Activated CD4-positive, alpha-beta T cell treated with anti-CD3 and anti-CD28 coated beads, Interleukin-2, Interleukin-6, amounts not matched to agents 100 ng/mL and 50 ng/mL, durations not matched to agents 16 hours and 8 hours (primary cell): ENCODE measurements at regions not wholly inside any gene's neighbourhood (a gene's known extent, or its start where the extent isn't known, plus 50 kb on each side); places are given as distances from the start of the nearest gene placed in this dataset.
A peak's percentile ranks its signal among the peaks of the same experiment; 100 is the strongest.
"Not testable (repeated sequence)": the region's sequence is repeated elsewhere in the genome, so short reads cannot be mapped to it uniquely, and the experiment has no call there.

Experiments used
- DNase-seq: peaks from one replicate; pipeline ENCODE4 v3.0.0-alpha.2; 2020

DNA sequence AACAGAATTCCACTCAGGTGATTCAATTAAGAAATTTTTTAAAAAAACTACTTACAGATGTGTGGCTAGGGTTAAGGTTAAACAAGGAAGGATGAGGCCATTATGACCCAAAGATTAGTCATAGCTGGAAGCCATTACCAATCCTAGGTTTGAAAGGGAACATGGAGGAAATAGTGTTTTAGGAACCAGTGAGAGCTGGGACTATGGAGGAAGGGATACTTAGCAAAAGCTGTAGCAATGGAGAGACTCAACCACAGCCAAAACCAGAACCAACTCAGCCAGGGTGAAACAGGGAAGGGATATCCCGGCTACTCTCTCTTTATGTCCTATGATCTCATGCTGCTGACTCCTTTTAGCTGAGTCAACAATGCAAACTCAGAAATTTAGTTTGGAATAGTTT, 148.6 kb upstream of the CNKSR2 start:
- DNase-seq = no peak

DNA sequence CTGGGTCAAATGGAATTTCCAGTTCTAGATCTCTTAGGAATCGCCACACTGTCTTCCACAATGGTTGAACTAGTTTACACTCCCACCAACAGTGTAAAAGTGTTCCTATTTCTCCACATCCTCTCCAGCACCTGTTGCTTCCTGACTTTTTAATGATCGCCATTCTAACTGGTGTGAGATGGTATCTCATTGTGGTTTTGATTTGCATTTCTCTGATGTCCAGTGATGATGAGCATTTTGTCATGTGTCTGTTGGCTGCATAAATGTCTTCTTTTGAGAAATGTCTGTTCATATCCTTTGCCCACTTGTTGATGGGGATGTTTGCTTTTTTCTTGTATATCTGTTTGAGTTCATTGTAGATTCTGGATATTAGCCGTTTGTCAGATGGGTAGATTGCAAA, 145.2 kb upstream of the CNKSR2 start:
- not testable (repeated sequence) for DNase-seq

DNA sequence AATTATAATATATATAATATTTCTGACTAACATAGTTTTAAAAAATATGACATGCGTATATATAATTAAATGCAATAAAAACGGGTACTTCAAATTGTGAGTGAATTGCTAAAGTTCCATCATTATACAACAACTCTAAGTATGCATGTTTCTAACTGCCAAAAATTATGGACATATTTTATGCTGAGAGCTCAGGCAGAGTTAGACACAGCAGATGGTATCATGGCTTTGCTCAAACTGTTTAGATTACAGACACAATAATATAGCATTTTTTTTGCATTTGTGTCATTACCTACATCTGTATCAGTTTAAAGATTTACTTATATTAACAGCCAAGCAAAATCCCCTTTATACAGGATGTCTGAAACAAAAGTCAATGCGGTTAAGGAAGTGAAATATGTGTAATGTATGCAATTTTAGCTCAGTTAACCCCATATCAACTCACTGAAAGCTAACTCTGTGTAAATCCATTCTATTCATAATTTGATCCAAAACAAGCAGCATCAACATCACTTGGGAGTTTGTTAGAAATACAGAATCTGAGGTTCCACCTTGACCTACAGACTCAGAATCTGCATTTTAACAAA, 119.1 kb upstream of the CNKSR2 start:
- DNase-seq = no peak

DNA sequence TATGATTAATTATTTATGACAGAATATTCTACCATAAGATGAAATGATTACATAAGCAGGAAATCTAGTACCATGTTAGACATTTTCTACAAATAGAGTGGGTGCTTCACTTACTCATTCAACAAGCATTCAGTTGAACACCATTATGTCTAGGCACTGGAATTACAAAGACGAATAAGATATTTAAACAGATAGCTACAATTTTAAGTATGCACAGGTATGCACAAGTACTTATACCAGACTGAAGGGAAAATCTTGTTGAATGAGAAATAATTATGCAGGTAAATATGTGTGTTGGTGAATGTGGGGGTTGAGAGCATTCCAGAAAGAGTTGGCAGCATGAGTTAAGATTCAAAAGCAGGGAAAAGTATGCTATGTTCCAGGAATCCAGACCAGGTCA, 107.3 kb upstream of the CNKSR2 start:
- no peak for DNase-seq

DNA sequence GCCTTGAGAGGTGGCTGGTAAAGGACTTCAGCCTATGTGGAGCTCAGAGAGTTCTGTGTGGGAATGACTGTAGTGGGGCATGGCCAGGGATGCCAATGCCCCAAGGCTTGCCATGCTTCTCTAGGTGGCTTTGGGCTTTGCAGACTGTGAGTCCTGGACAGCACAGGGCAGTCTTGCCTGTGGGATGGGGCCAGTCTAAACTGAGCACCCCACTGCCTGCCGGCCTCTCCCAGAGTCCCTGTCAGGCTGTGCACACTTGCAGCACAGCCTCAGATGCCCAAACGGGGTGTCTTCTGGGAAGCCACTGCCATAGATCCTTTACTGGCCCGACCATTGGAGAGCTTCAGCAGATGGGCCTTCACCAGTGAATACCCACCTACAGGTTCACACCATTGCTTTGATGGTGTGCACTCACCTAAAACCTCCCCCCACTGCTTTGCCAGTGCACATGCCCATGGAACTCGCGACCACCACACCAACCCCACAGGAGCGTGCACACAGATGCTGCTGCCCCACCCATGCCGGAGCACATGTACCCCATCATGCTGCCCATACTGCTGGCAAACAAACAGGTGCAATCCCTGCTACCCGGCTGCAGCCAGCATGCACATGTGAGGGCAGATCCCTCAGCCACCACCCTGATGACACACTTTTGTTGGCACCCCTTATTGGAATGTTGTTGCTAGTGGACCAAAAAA, 97.3 kb upstream of the CNKSR2 start:
- DNase-seq = no peak

DNA sequence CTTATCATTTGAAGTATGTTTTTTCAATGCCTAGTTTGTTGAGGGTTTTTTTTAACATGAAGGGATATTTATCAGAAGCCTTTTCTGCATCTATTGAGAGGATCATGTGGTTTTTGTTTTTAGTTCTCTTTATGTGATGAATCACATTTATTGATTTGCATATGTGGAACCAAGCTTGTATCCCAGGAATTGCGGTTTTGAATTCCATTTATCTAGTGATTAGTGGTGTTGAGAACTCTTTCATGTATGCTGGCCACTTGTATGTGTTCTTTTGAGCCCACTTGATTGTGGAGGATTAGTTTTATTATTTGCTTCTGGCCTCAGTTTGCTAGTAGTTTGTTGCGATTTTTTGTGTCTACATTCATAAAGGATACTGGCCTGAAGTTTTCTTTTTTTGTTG, 85.0 kb upstream of the CNKSR2 start:
- no peak for DNase-seq

DNA sequence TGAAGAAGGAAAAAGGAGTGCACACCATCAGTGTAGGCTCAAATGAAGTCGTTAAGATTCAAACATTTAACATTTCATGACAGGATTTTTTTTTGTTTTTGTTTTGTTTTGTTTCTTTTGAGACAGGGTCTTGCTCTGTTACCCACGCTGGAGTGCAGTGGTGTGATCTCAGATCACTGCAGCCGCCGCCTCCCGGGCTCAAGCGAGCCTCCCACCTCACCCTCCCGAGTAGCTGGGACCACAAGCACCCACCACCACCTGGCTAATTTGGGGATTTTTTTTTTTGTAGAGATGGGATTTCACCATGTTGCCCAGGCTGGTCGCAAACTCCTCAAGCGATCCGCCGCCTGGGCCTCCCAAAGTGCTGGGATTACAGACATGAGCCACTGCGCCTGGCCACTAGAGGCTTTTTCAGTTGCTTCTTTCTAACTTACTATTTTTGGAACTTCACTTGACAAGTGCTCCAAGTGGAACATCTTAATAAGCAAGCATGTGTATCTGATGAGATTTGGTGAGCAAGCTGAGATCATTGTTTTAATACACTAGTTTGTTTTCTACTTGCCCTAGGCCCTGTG, 78.9 kb upstream of the CNKSR2 start:
- no peak for DNase-seq

DNA sequence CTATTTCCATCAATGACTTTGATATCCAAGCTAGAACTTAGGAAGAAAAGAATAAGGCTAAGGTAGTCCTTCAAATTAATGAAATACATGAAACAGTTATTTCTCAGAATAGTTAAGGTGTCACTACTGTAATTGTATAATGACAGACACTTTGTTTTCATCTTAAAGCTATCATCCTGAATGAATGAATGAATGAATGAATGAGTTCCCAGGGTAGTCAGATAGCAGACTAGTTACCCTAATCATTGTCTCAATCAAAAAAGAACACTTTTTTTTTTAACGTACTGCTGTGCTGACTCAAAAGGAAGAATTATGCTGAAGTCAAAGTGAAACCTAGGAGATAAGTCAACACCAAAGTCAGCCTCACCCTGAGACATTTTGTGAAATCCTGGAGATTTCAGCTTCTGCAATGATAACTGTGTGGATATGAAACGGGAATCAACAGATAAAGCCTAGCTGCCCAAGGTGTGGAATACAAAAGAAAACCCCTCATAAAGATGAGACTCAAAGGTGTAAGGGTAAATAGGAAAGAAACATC, 68.3 kb upstream of the CNKSR2 start:
- DNase-seq = peak; percentile 42

DNA sequence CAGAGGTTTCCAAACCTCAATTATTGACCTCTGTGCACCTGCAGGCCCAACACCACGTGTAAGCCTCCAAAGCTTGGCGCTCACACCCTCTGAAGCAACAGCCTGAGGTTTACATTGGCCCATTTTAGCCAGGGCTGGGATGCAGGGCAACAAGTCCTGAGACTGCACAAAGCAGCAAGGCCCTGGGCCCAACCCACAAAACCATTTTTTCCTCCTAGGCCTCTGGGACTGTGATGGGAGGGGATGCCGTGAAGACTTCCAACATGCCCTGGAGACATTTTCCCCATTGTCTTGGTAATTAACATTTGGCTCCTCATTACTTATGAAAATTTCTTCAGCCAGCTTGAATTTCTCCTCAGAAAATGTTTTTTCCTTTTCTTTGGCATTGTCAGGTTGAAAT, 54.9 kb upstream of the CNKSR2 start:
- no peak for DNase-seq
